ENCODE measurements at regions not wholly inside any gene's neighbourhood (a gene's known extent, or its start where the extent isn't known, plus 50 kb on each side); places are given as distances from the start of the nearest gene placed in this dataset.
"Not testable (repeated sequence)": the region's sequence is repeated elsewhere in the genome, so short reads cannot be mapped to it uniquely, and the experiment has no call there.

GRCh38 chr1:147071142-147071541 is 101.1 kb downstream of the PRKAB2 start:
- no peak for DNase-seq (ENCODE audit: low spot score)

GRCh38 chr1:147062956-147063355 is 109.3 kb downstream of the PRKAB2 start:
- no peak for DNase-seq (ENCODE audit: low spot score)

- DNase-seq (ENCODE audit: low spot score), result not testable (repeated sequence)
Measured at GRCh38 chr1:147061880-147062279, 110.4 kb downstream of the PRKAB2 start.

- no peak for DNase-seq (ENCODE audit: low spot score)
Measured at GRCh38 chr1:147053269-147053668, 115.1 kb downstream of the NBPF12 start.

- DNase-seq (ENCODE audit: low spot score), result no peak
Measured at GRCh38 chr1:147052677-147053076, 114.6 kb downstream of the NBPF12 start.

GRCh38 chr1:147052143-147052542 is 114.0 kb downstream of the NBPF12 start:
- no peak for DNase-seq (ENCODE audit: low spot score)

- DNase-seq (ENCODE audit: low spot score), result no peak
Measured at GRCh38 chr1:147051136-147051535, 113.0 kb downstream of the NBPF12 start.

GRCh38 chr1:147050654-147051053 is 112.5 kb downstream of the NBPF12 start:
- DNase-seq (ENCODE audit: low spot score), result no peak

GRCh38 chr1:147046863-147047394 is 108.8 kb downstream of the NBPF12 start:
- not testable (repeated sequence) for DNase-seq (ENCODE audit: low spot score)

GRCh38 chr1:147046189-147046862 is 108.2 kb downstream of the NBPF12 start:
- no peak for DNase-seq (ENCODE audit: low spot score)
